Karpas-422 (cell line): ENCODE measurements at regions not wholly inside any gene's neighbourhood (a gene's known extent, or its start where the extent isn't known, plus 50 kb on each side); places are given as distances from the start of the nearest gene placed in this dataset.

Experiments used
- DNase-seq: peaks from one replicate; pipeline ENCODE4 v3.0.0-alpha.2; 2015
- H2AFZ ChIP-seq: fragments of 200-600 bp; sonication (generic); 2 replicates; pipeline ENCODE4 v1.6.1; 2014; ENCODE audit warnings: antibody characterized with exemption, low read length, mixed read lengths
- H3K27ac ChIP-seq: fragments of 200-600 bp; sonication (generic); 2 replicates; pipeline ENCODE4 v1.5.1; 2014; ENCODE audit warnings: mild to moderate bottlenecking, low read length, moderate library complexity
- H3K27me3 ChIP-seq: fragments of 200-600 bp; sonication (generic); 2 replicates; pipeline ENCODE4 v1.6.1; 2014; ENCODE audit warnings: low read length, mixed read lengths
- H3K36me3 ChIP-seq: fragments of 200-600 bp; sonication (generic); 2 replicates; pipeline ENCODE4 v1.6.1; 2014; ENCODE audit warnings: low read length, mixed read lengths; ENCODE audit not compliant: insufficient read depth
- H3K4me1 ChIP-seq: fragments of 200-600 bp; sonication (generic); 2 replicates; pipeline ENCODE4 v1.6.1; 2014; ENCODE audit warnings: mild to moderate bottlenecking, low read length, mixed read lengths
- H3K4me2 ChIP-seq: fragments of 200-600 bp; sonication (generic); 2 replicates; pipeline ENCODE4 v1.6.1; 2014; ENCODE audit warnings: low read length, low read depth, mild to moderate bottlenecking; ENCODE audit not compliant: poor library complexity, severe bottlenecking
- H3K4me3 ChIP-seq: fragments of 200-600 bp; sonication (generic); 2 replicates; pipeline ENCODE4 v1.5.1; 2014; ENCODE audit warnings: mild to moderate bottlenecking, antibody characterized with exemption, low read length, mixed read lengths
- H3K79me2 ChIP-seq: fragments of 200-600 bp; sonication (generic); 2 replicates; pipeline ENCODE4 v1.6.1; 2014; ENCODE audit warnings: mild to moderate bottlenecking, low read length, mixed read lengths
- H3K9ac ChIP-seq: fragments of 200-600 bp; sonication (generic); 2 replicates; pipeline ENCODE4 v1.6.0; 2014; ENCODE audit warnings: low read length
- H3K9me2 ChIP-seq: fragments of 200-600 bp; sonication (generic), shearing (Covaris generic); replicated peaks from 2 replicates; pipeline ENCODE4 v1.6.0; 2014; ENCODE audit warnings: mild to moderate bottlenecking, low read length, moderate library complexity; ENCODE audit not compliant: insufficient read depth
- H3K9me3 ChIP-seq: fragments of 300-700, 200-600 bp; sonication (generic); 2 replicates; pipeline ENCODE4 v1.6.1; 2014; ENCODE audit warnings: low read length, mixed read lengths
- H4K20me1 ChIP-seq: fragments of 200-600 bp; sonication (generic); 2 replicates; pipeline ENCODE4 v1.6.1; 2014; ENCODE audit warnings: mild to moderate bottlenecking, antibody characterized with exemption, low read length, low read depth; ENCODE audit not compliant: insufficient read depth

- no peak overlapping the region for H3K4me2 ChIP-seq
- no peaks in the 10 kb centered on the region for H4K20me1 ChIP-seq
- H3K79me2 ChIP-seq = no peaks in the 10 kb centered on the region
- 0 out of 2 replicates have a peak, but pooled peaks cover 2% of the 10 kb centered on the region for H3K27me3 ChIP-seq
- H3K9ac ChIP-seq = no peak overlapping the region
- no peaks in the 10 kb centered on the region for H3K4me1 ChIP-seq
- DNase-seq = no peak
- H3K27ac ChIP-seq = no peak overlapping the region
- H2AFZ ChIP-seq = no peak overlapping the region
- H3K4me3 ChIP-seq = no peak overlapping the region
- no peaks in the 10 kb centered on the region for H3K9me2 ChIP-seq
- no peaks in the 10 kb centered on the region for H3K9me3 ChIP-seq
- no peaks in the 10 kb centered on the region for H3K36me3 ChIP-seq
Observed at GRCh38 chr14:49187799-49188198, 398.4 kb downstream of the RPS29 start.

GRCh38 chr14:49173765-49174373 is 412.3 kb downstream of the RPS29 start:
- H3K9me2 ChIP-seq = no peaks in the 10 kb centered on the region
- no peak overlapping the region for H3K4me2 ChIP-seq
- DNase-seq = peak; percentile 94
- no peaks in the 10 kb centered on the region for H3K79me2 ChIP-seq
- no peaks in the 10 kb centered on the region for H4K20me1 ChIP-seq
- no peak overlapping the region for H3K27ac ChIP-seq
- no peak overlapping the region for H2AFZ ChIP-seq
- no peak overlapping the region for H3K4me3 ChIP-seq
- no peaks in the 10 kb centered on the region for H3K9me3 ChIP-seq
- H3K4me1 ChIP-seq = no peaks in the 10 kb centered on the region
- H3K9ac ChIP-seq = no peak overlapping the region
- H3K27me3 ChIP-seq = no peaks in the 10 kb centered on the region
- H3K36me3 ChIP-seq = no peaks in the 10 kb centered on the region

DNA sequence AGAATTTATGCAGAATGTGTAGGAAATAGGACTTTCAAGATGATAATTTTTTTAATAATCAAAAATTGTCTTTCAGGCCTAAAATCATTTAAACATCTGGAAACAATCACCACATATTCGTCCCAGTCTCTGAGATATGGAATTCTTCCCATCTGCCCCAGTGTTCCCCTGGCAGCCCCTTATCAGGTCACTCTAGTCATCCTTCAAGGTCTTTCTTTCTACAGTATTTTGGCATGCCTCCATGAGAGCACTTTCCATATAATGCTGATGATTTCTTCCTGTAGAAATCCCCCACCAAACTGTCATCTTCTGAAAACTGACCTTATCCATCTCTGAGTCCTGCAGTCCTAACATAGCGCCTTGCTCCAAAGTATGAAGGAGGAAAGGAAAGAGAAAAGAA is 422.1 kb downstream of the RPS29 start:
- H3K27me3 ChIP-seq = 0 out of 2 replicates have a peak, but pooled peaks cover 4% of the 10 kb centered on the region
- no peaks in the 10 kb centered on the region for H3K9me2 ChIP-seq
- H2AFZ ChIP-seq = no peak overlapping the region
- no peak for DNase-seq
- H3K4me2 ChIP-seq = no peak overlapping the region
- no peaks in the 10 kb centered on the region for H3K4me1 ChIP-seq
- no peak overlapping the region for H3K27ac ChIP-seq
- no peaks in the 10 kb centered on the region for H3K36me3 ChIP-seq
- no peak overlapping the region for H3K4me3 ChIP-seq
- H3K9me3 ChIP-seq = no peaks in the 10 kb centered on the region
- H3K9ac ChIP-seq = no peak overlapping the region
- no peaks in the 10 kb centered on the region for H4K20me1 ChIP-seq
- no peaks in the 10 kb centered on the region for H3K79me2 ChIP-seq

GRCh38 chr14:49160983-49161382 is 425.2 kb downstream of the RPS29 start:
- H4K20me1 ChIP-seq = no peaks in the 10 kb centered on the region
- no peaks in the 10 kb centered on the region for H3K36me3 ChIP-seq
- no peaks in the 10 kb centered on the region for H3K79me2 ChIP-seq
- H3K27ac ChIP-seq = no peak overlapping the region
- H3K4me2 ChIP-seq = no peak overlapping the region
- H3K4me3 ChIP-seq = no peak overlapping the region
- no peaks in the 10 kb centered on the region for H3K4me1 ChIP-seq
- H3K9ac ChIP-seq = no peak overlapping the region
- no peak for DNase-seq
- H2AFZ ChIP-seq = no peak overlapping the region
- 0 out of 2 replicates have a peak, but pooled peaks cover 4% of the 10 kb centered on the region for H3K27me3 ChIP-seq
- H3K9me3 ChIP-seq = no peaks in the 10 kb centered on the region
- H3K9me2 ChIP-seq = no peaks in the 10 kb centered on the region

- no peaks in the 10 kb centered on the region for H3K9me2 ChIP-seq
- H3K4me2 ChIP-seq = no peak overlapping the region
- no peak for DNase-seq
- no peak overlapping the region for H3K27ac ChIP-seq
- H3K4me3 ChIP-seq = no peak overlapping the region
- H3K36me3 ChIP-seq = no peaks in the 10 kb centered on the region
- no peaks in the 10 kb centered on the region for H3K9me3 ChIP-seq
- H3K4me1 ChIP-seq = no peaks in the 10 kb centered on the region
- no peaks in the 10 kb centered on the region for H3K79me2 ChIP-seq
- no peak overlapping the region for H2AFZ ChIP-seq
- H3K27me3 ChIP-seq = 0 out of 2 replicates have a peak, but pooled peaks cover 4% of the 10 kb centered on the region
- no peaks in the 10 kb centered on the region for H4K20me1 ChIP-seq
- no peak overlapping the region for H3K9ac ChIP-seq
Observed at GRCh38 chr14:49159081-49159480, 427.1 kb downstream of the RPS29 start.

GRCh38 chr14:49139593-49139992 is 446.6 kb downstream of the RPS29 start:
- H4K20me1 ChIP-seq = no peaks in the 10 kb centered on the region
- H3K4me2 ChIP-seq = no peak overlapping the region
- no peaks in the 10 kb centered on the region; the same call in 1 of the 2 replicates for H3K27me3 ChIP-seq
- H3K9ac ChIP-seq = no peak overlapping the region
- no peaks in the 10 kb centered on the region for H3K36me3 ChIP-seq
- DNase-seq = peak; percentile 35
- H3K4me1 ChIP-seq = no peaks in the 10 kb centered on the region
- H3K27ac ChIP-seq = no peak overlapping the region
- no peak overlapping the region for H3K4me3 ChIP-seq
- H2AFZ ChIP-seq = no peak overlapping the region
- H3K9me3 ChIP-seq = no peaks in the 10 kb centered on the region
- H3K79me2 ChIP-seq = no peaks in the 10 kb centered on the region
- H3K9me2 ChIP-seq = 0 out of 2 replicates have a peak, but pooled peaks cover 5% of the 10 kb centered on the region

DNA sequence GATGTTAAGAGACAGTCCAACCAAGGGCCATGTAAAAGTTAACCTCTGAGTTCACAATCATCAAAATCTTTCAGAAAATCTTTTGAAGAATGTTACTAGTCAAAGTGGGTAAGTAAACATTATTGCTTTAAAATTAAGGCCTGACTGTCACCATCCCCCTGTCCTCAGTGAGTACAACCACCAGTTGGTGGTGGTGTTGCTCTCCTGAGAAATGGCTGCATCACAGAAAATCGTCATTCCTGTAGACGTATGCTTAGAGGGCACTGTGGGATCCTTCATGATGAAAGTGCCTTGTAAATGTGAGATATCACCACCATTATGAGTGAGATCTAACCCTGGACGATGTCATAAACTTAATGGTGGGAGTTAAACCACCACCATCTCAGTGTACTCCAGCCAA is 451.2 kb downstream of the RPS29 start:
- peak; percentile 44 for DNase-seq
- H3K9ac ChIP-seq = no peak overlapping the region
- H3K4me3 ChIP-seq = no peak overlapping the region

DNA sequence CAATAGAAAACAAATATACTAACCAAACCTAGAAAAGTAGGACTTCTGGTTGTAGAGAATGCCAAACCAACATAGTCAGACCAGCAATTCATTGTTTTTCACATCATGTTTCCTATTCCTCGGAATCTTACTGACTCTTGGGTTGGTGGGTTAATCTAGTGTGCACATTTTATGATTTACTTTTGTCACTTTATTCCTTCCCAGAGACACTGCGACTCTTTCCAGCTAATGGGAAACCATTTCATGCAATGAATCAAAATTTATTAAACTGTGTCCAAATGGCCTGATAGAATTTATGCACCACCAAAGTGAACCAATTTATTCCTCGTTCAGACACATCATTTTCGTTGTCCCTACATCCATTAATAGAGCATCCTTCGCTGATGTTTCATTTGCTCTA is 464.9 kb downstream of the RPS29 start:
- peak; percentile 36 for DNase-seq
- no peak overlapping the region for H3K4me2 ChIP-seq
- no peaks in the 10 kb centered on the region for H3K79me2 ChIP-seq
- no peak overlapping the region for H3K27ac ChIP-seq
- no peaks in the 10 kb centered on the region for H3K9me3 ChIP-seq
- H4K20me1 ChIP-seq = no peaks in the 10 kb centered on the region
- no peaks in the 10 kb centered on the region for H3K4me1 ChIP-seq
- H3K27me3 ChIP-seq = no peaks in the 10 kb centered on the region
- H3K36me3 ChIP-seq = no peaks in the 10 kb centered on the region
- no peaks in the 10 kb centered on the region for H3K9me2 ChIP-seq
- no peak overlapping the region for H3K9ac ChIP-seq
- no peak overlapping the region for H3K4me3 ChIP-seq
- H2AFZ ChIP-seq = no peak overlapping the region

More for the DNA sequence above, 451.2 kb downstream of the RPS29 start:
- H2AFZ ChIP-seq = no peak overlapping the region
- H3K79me2 ChIP-seq = no peaks in the 10 kb centered on the region
- H3K4me1 ChIP-seq = no peaks in the 10 kb centered on the region
- H3K9me3 ChIP-seq = no peaks in the 10 kb centered on the region
- no peaks in the 10 kb centered on the region for H4K20me1 ChIP-seq
- no peak overlapping the region for H3K4me2 ChIP-seq
- no peaks in the 10 kb centered on the region for H3K9me2 ChIP-seq
- no peaks in the 10 kb centered on the region for H3K27me3 ChIP-seq
- H3K36me3 ChIP-seq = no peaks in the 10 kb centered on the region
- H3K27ac ChIP-seq = no peak overlapping the region
